Erythroblast (primary cell): ENCODE measurements at regions not wholly inside any gene's neighbourhood (a gene's known extent, or its start where the extent isn't known, plus 50 kb on each side); places are given as distances from the start of the nearest gene placed in this dataset.

Experiments used
- GATA1 ChIP-seq: IDR thresholded peaks from 2 replicates; pipeline ENCODE4 v1.6.1; 2011; ENCODE audit warnings: low read depth, mild to moderate bottlenecking, control low read depth, low read length, moderate library complexity
- POLR2A ChIP-seq: IDR thresholded peaks from 2 replicates; pipeline ENCODE4 v1.6.1; 2011; ENCODE audit warnings: mild to moderate bottlenecking, low read length

DNA sequence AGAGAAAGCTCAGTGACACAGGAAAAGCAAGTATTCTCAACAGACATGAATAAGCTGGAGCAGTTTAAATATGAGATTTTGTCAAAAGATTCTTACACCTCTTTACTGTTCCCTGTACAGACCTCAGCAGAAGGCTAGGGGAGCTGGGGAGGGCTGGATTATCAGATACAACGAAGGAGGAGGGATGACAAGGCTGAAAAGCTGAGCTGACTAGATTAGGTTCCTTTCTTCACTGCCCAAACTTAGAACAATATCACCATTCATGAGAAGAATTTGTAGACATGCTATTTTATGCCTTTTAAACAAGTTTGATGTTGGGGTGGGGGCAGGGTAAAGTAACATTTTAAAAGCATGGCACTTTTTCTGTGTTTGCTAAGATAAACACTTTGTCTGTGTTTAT lies 611.1 kb downstream of the AACS start:
- TF ChIP-seq POLR2A (no peak), GATA1 (no peak)
